ENCODE measurements at regions not wholly inside any gene's neighbourhood (a gene's known extent, or its start where the extent isn't known, plus 50 kb on each side); places are given as distances from the start of the nearest gene placed in this dataset.

DNA sequence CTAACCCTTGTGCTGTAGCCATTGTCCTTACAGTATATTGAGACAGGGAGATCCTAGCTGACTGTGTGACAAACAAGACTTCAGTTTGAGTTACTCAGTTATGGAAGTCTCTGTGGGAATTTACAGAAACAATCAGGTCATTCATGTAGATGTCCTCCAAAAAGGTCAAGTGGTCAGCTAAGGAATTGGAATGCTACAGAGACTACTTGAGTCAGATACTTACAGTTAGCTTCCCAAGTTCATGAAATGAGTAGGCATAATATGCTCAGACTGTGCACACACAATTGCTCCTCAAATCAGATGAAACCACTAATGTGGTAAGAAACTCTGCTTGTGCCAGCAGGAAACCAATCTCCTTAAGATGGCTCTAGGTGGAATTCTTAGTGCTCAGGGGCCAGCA is 985.7 kb downstream of the NSUN3 start:
- peaks cover 2% of the 10 kb centered on the region for H3K9me3 Mint-ChIP-seq (ENCODE audit: unreplicated experiment)

DNA sequence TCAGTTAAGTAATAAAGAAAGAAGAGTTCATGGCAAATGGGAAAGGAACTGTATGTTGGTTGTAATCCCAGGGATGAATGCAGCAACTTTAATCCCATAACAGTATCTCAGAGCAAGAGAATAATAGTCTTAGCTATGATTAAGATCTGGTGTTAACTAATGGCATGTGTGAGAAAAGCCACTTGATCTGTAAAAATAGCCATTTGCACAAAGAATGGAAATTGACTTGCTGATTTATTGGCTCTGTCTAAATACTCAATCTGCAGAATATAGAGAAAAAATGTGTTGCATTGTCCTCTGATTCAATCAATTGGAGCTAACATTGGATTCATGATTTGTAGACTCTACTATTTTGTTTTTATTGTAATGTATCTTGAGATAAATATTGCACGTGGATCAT is 987.0 kb downstream of the NSUN3 start:
- no peak overlapping the region for H3K27ac Mint-ChIP-seq (ENCODE audit: unreplicated experiment)

More for the DNA sequence above, 985.7 kb downstream of the NSUN3 start:
- TF ChIP-seq, protein P1, sequence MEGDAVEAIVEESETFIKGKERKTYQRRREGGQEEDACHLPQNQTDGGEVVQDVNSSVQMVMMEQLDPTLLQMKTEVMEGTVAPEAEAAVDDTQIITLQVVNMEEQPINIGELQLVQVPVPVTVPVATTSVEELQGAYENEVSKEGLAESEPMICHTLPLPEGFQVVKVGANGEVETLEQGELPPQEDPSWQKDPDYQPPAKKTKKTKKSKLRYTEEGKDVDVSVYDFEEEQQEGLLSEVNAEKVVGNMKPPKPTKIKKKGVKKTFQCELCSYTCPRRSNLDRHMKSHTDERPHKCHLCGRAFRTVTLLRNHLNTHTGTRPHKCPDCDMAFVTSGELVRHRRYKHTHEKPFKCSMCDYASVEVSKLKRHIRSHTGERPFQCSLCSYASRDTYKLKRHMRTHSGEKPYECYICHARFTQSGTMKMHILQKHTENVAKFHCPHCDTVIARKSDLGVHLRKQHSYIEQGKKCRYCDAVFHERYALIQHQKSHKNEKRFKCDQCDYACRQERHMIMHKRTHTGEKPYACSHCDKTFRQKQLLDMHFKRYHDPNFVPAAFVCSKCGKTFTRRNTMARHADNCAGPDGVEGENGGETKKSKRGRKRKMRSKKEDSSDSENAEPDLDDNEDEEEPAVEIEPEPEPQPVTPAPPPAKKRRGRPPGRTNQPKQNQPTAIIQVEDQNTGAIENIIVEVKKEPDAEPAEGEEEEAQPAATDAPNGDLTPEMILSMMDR (IDR thresholded peaks at IDR 0.05; ENCODE audit: partially characterized antibody, unreplicated experiment) = no peak
- H3K4me3 Mint-ChIP-seq (ENCODE audit: unreplicated experiment) = no peak overlapping the region
- H3K36me3 Mint-ChIP-seq (ENCODE audit: unreplicated experiment) = no peaks in the 10 kb centered on the region
- H3K27ac Mint-ChIP-seq (ENCODE audit: unreplicated experiment) = no peak overlapping the region
- H3K27me3 Mint-ChIP-seq (ENCODE audit: unreplicated experiment) = no peaks in the 10 kb centered on the region
- no peak for DNase-seq
- H3K4me1 Mint-ChIP-seq (ENCODE audit: low read depth, unreplicated experiment) = no peaks in the 10 kb centered on the region

DNA sequence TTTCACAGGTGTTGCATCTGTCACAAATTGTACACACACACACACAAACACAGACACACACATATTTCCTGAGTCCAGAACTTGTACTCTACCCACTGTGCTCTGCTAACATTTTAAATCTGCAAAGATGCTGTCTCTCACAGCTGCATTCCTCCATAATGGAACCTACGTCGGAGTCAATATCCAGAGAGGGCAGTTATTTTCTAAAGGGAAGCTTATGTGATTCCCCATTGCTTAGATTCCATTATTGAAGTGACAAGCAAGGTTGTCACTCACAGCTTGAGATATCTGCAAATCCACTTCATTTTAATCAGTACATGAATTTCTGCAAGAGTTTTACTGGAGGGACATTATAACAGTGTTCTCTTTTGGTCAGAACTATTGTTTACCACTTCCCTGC is 992.4 kb downstream of the NSUN3 start:
- Mint-ChIP-seq H3K27ac (ENCODE audit: unreplicated experiment) (no peak overlapping the region), H3K9me3 (ENCODE audit: unreplicated experiment) (peaks cover 2% of the 10 kb centered on the region)
- TF ChIP-seq, protein P1 (IDR thresholded peaks at IDR 0.05; ENCODE audit: partially characterized antibody, unreplicated experiment) = no peak

More for the DNA sequence above, 987.0 kb downstream of the NSUN3 start:
- H3K4me1 Mint-ChIP-seq (ENCODE audit: low read depth, unreplicated experiment) = no peaks in the 10 kb centered on the region
- TF ChIP-seq, protein P1 (IDR thresholded peaks at IDR 0.05; ENCODE audit: partially characterized antibody, unreplicated experiment) = no peak
- no peak for DNase-seq
- peaks cover 2% of the 10 kb centered on the region for H3K9me3 Mint-ChIP-seq (ENCODE audit: unreplicated experiment)
- H3K4me3 Mint-ChIP-seq (ENCODE audit: unreplicated experiment) = no peak overlapping the region
- no peaks in the 10 kb centered on the region for H3K36me3 Mint-ChIP-seq (ENCODE audit: unreplicated experiment)
- H3K27me3 Mint-ChIP-seq (ENCODE audit: unreplicated experiment) = no peaks in the 10 kb centered on the region

DNA sequence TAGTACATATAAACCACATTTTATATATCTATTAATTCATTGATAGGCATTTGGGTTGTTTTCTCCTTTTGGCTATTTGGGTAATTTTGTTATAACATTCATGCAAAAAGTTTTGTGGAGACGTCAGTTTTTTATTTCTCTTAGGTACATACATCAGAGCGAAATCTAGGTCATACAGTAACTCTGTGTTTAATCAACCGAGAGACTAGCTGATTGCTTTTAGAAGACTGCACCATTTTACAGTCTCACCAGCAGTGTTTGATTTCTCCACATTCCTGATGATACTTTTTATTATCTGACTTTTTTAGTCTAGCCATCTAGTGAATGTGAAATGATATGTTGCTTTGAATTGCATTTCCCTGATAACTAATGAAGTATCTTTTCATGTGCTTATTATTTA is 1019.3 kb downstream of the NSUN3 start:
- no peaks in the 10 kb centered on the region for H3K36me3 Mint-ChIP-seq (ENCODE audit: unreplicated experiment)
- H3K4me1 Mint-ChIP-seq (ENCODE audit: low read depth, unreplicated experiment) = peaks cover 12% of the 10 kb centered on the region
- H3K27ac Mint-ChIP-seq (ENCODE audit: unreplicated experiment) = no peak overlapping the region
- H3K27me3 Mint-ChIP-seq (ENCODE audit: unreplicated experiment) = no peaks in the 10 kb centered on the region
- no peak overlapping the region for H3K4me3 Mint-ChIP-seq (ENCODE audit: unreplicated experiment)
- TF ChIP-seq, protein P1 (IDR thresholded peaks at IDR 0.05; ENCODE audit: partially characterized antibody, unreplicated experiment) = no peak
- DNase-seq = no peak
- no peaks in the 10 kb centered on the region for H3K9me3 Mint-ChIP-seq (ENCODE audit: unreplicated experiment)

More for the DNA sequence above, 992.4 kb downstream of the NSUN3 start:
- Mint-ChIP-seq H3K27me3 (ENCODE audit: unreplicated experiment) (peaks cover 2% of the 10 kb centered on the region), H3K4me3 (ENCODE audit: unreplicated experiment) (no peak overlapping the region), H3K4me1 (ENCODE audit: low read depth, unreplicated experiment) (no peaks in the 10 kb centered on the region), H3K36me3 (ENCODE audit: unreplicated experiment) (no peaks in the 10 kb centered on the region)
- DNase-seq = no peak

DNA sequence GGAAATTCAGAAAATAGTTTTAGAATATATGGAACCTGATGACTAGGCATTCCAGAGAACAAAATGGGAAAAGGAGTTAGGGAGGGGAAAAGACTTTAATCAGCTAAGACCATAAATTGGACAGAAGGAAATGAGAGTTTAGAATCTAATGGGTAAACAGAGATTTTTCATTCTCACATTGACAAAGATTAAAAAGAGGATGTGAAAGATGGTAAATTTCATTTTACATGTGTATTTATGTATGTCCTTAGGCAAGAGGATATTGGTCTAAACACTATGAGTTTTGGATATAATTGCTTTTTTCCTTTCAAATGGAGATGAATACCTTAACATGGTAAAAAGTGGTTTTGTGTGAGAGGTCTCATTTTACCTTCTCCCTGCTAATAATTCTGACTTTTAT is 1021.9 kb downstream of the NSUN3 start:
- Mint-ChIP-seq H3K27ac (ENCODE audit: unreplicated experiment) (no peak overlapping the region), H3K4me3 (ENCODE audit: unreplicated experiment) (no peak overlapping the region), H3K27me3 (ENCODE audit: unreplicated experiment) (no peaks in the 10 kb centered on the region), H3K9me3 (ENCODE audit: unreplicated experiment) (no peaks in the 10 kb centered on the region), H3K36me3 (ENCODE audit: unreplicated experiment) (no peaks in the 10 kb centered on the region), H3K4me1 (ENCODE audit: low read depth, unreplicated experiment) (peaks cover 15% of the 10 kb centered on the region)
- TF ChIP-seq, protein P1 (IDR thresholded peaks at IDR 0.05; ENCODE audit: partially characterized antibody, unreplicated experiment) = no peak
- DNase-seq = no peak

Data from glutamatergic neuron (in vitro differentiated cells).